GM21723 (cell line): ENCODE measurements at regions not wholly inside any gene's neighbourhood (a gene's known extent, or its start where the extent isn't known, plus 50 kb on each side); places are given as distances from the start of the nearest gene placed in this dataset.

Source experiments
- ATAC-seq: cut with Tn5 transposase; IDR thresholded peaks from one replicate; pipeline ENCODE4 v1.9.1; 2021; ENCODE audit warnings: mild to moderate bottlenecking, moderate library complexity; ENCODE audit not compliant: unreplicated experiment

- ATAC-seq = no peak
Observed at GRCh38 chr15:98025237-98025636, 64.7 kb downstream of the ARRDC4 start.

- ATAC-seq = no peak
Observed at GRCh38 chr15:98034731-98035130, 74.2 kb downstream of the ARRDC4 start.

- ATAC-seq = no peak
Observed at GRCh38 chr15:98035134-98035533, 74.6 kb downstream of the ARRDC4 start.

GRCh38 chr15:98035577-98036010, 75.1 kb downstream of the ARRDC4 start:
- ATAC-seq = no peak

GRCh38 chr15:98039596-98039995, 79.1 kb downstream of the ARRDC4 start:
- no peak for ATAC-seq

- ATAC-seq = no peak
Observed at GRCh38 chr15:98040146-98040545, 79.6 kb downstream of the ARRDC4 start.

- no peak for ATAC-seq
Observed at GRCh38 chr15:98043160-98044014, 82.9 kb downstream of the ARRDC4 start.

GRCh38 chr15:98051734-98052133, 91.2 kb downstream of the ARRDC4 start:
- no peak for ATAC-seq

- no peak for ATAC-seq
Observed at GRCh38 chr15:98057453-98057852, 97.0 kb downstream of the ARRDC4 start.

GRCh38 chr15:98062869-98063268, 102.4 kb downstream of the ARRDC4 start:
- ATAC-seq = no peak

- ATAC-seq = no peak
Observed at GRCh38 chr15:98063315-98063714, 102.8 kb downstream of the ARRDC4 start.

- no peak for ATAC-seq
Observed at GRCh38 chr15:98063871-98064270, 103.4 kb downstream of the ARRDC4 start.

GRCh38 chr15:98067339-98067738, 106.8 kb downstream of the ARRDC4 start:
- no peak for ATAC-seq

- no peak for ATAC-seq
Observed at GRCh38 chr15:98069256-98069655, 108.8 kb downstream of the ARRDC4 start.

- ATAC-seq = no peak
Observed at GRCh38 chr15:98070137-98070536, 109.6 kb downstream of the ARRDC4 start.

GRCh38 chr15:98071786-98072185, 111.3 kb downstream of the ARRDC4 start:
- ATAC-seq = no peak

- ATAC-seq = no peak
Observed at GRCh38 chr15:98075441-98075840, 114.9 kb downstream of the ARRDC4 start.

- no peak for ATAC-seq
Observed at GRCh38 chr15:98076021-98076816, 115.7 kb downstream of the ARRDC4 start.

- ATAC-seq = no peak
Observed at GRCh38 chr15:98077186-98077585, 116.7 kb downstream of the ARRDC4 start.

GRCh38 chr15:98080791-98081190, 120.3 kb downstream of the ARRDC4 start:
- ATAC-seq = no peak

- ATAC-seq = no peak
Observed at GRCh38 chr15:98083203-98083910, 122.9 kb downstream of the ARRDC4 start.
